ENCODE measurements at regions not wholly inside any gene's neighbourhood (a gene's known extent, or its start where the extent isn't known, plus 50 kb on each side); places are given as distances from the start of the nearest gene placed in this dataset.

- Histone ChIP-seq H3K27ac (no peak overlapping the region), H3K36me3 (no peaks in the 10 kb centered on the region), H3K27me3 (no peaks in the 10 kb centered on the region), H3K9me3 (no peaks in the 10 kb centered on the region), H3K4me1 (no peaks in the 10 kb centered on the region), H3K4me3 (no peak overlapping the region)
- intact Hi-C loops (cut with DNase I): no loop called here
- no peak for DNase-seq (ENCODE audit: extremely low spot score in 2 of 2)
- no peak for TF ChIP-seq CTCF (IDR thresholded peaks at IDR 0.05)
These were observed 165.6 kb downstream of the RCN1 start for GRCh38 chr11:32256466-32256865.

- intact Hi-C loops (cut with DNase I): no loop called here
- no peak overlapping the region for H3K27ac ChIP-seq
- H3K9me3 ChIP-seq: no peaks in the 10 kb centered on the region
- no peaks in the 10 kb centered on the region for H3K36me3 ChIP-seq
- no peak for DNase-seq (ENCODE audit: extremely low spot score in 2 of 2)
- TF ChIP-seq POLR2A (IDR thresholded peaks at IDR 0.05) (no peak), CTCF (IDR thresholded peaks at IDR 0.05) (no peak), POLR2AphosphoS5 (IDR thresholded peaks at IDR 0.05; ENCODE audit: insufficient read depth in 1 of 2, low read depth in 1 of 2) (no peak)
- no peak overlapping the region for H3K4me3 ChIP-seq
- H3K4me1 ChIP-seq: no peaks in the 10 kb centered on the region
- no peaks in the 10 kb centered on the region for H3K27me3 ChIP-seq
These were observed 168.8 kb downstream of the RCN1 start for GRCh38 chr11:32259641-32260081.

- Histone ChIP-seq H3K27ac (no peak overlapping the region), H3K4me3 (no peak overlapping the region), H3K27me3 (no peaks in the 10 kb centered on the region), H3K4me1 (no peaks in the 10 kb centered on the region), H3K36me3 (no peaks in the 10 kb centered on the region), H3K9me3 (no peaks in the 10 kb centered on the region)
- intact Hi-C loops (cut with DNase I): no loop called here
- DNase-seq (ENCODE audit: extremely low spot score in 2 of 2): no peak
- TF ChIP-seq POLR2A (IDR thresholded peaks at IDR 0.05) (no peak), CTCF (IDR thresholded peaks at IDR 0.05) (no peak), POLR2AphosphoS5 (IDR thresholded peaks at IDR 0.05; ENCODE audit: insufficient read depth in 1 of 2, low read depth in 1 of 2) (no peak)
These were observed 171.5 kb downstream of the RCN1 start for GRCh38 chr11:32262367-32262766.

GRCh38 chr11:32265911-32266310, 169.4 kb downstream of the WT1 start:
- no peaks in the 10 kb centered on the region for H3K36me3 ChIP-seq
- intact Hi-C loops (cut with DNase I): no loop called here
- no peaks in the 10 kb centered on the region for H3K9me3 ChIP-seq
- no peak for DNase-seq (ENCODE audit: extremely low spot score in 2 of 2)
- no peaks in the 10 kb centered on the region for H3K4me1 ChIP-seq
- no peak for TF ChIP-seq POLR2AphosphoS5 (IDR thresholded peaks at IDR 0.05; ENCODE audit: insufficient read depth in 1 of 2, low read depth in 1 of 2)
- no peak for TF ChIP-seq POLR2A (IDR thresholded peaks at IDR 0.05)
- no peak for TF ChIP-seq CTCF (IDR thresholded peaks at IDR 0.05)
- no peak overlapping the region for H3K4me3 ChIP-seq
- no peak overlapping the region for H3K27ac ChIP-seq
- H3K27me3 ChIP-seq: no peaks in the 10 kb centered on the region

GRCh38 chr11:32266601-32267000, 168.7 kb downstream of the WT1 start:
- H3K27ac ChIP-seq: no peak overlapping the region
- DNase-seq (ENCODE audit: extremely low spot score in 2 of 2): no peak
- no peaks in the 10 kb centered on the region for H3K27me3 ChIP-seq
- H3K4me3 ChIP-seq: no peak overlapping the region
- intact Hi-C loops (cut with DNase I): no loop called here
- no peaks in the 10 kb centered on the region for H3K36me3 ChIP-seq
- no peaks in the 10 kb centered on the region for H3K4me1 ChIP-seq
- TF ChIP-seq CTCF (IDR thresholded peaks at IDR 0.05) (no peak), POLR2AphosphoS5 (IDR thresholded peaks at IDR 0.05; ENCODE audit: insufficient read depth in 1 of 2, low read depth in 1 of 2) (no peak), POLR2A (IDR thresholded peaks at IDR 0.05) (no peak)
- no peaks in the 10 kb centered on the region for H3K9me3 ChIP-seq
